DMS 273 (cell line): ENCODE measurements at regions not wholly inside any gene's neighbourhood (a gene's known extent, or its start where the extent isn't known, plus 50 kb on each side); places are given as distances from the start of the nearest gene placed in this dataset.

ENCODE experiments used
- DNase-seq: peaks from one replicate; lab custom pipeline; 2025; ENCODE audit not compliant: unreplicated experiment; lab: John Stamatoyannopoulos, UW

- no peak for DNase-seq
Observed at GRCh38 chr9:93730648-93731047, 154.3 kb downstream of the PHF2 start.

GRCh38 chr9:93730217-93730616 is 153.8 kb downstream of the PHF2 start:
- DNase-seq, result no peak
